Globus pallidus (tissue), 1 donor: ENCODE measurements at regions not wholly inside any gene's neighbourhood (a gene's known extent, or its start where the extent isn't known, plus 50 kb on each side); places are given as distances from the start of the nearest gene placed in this dataset.

Source experiments
- DNase-seq: peaks from one replicate; pipeline ENCODE4 v3.0.0-alpha.2; 2015; ENCODE audit warnings: low spot score

- no peak for DNase-seq
Observed at GRCh38 chr1:58380345-58380744, 166.2 kb downstream of the OMA1 start.

GRCh38 chr1:58367217-58367616, 179.3 kb downstream of the OMA1 start:
- no peak for DNase-seq

- no peak for DNase-seq
Observed at GRCh38 chr1:58365328-58365727, 181.2 kb downstream of the OMA1 start.

- no peak for DNase-seq
Observed at GRCh38 chr1:58363585-58363984, 182.9 kb downstream of the OMA1 start.

- DNase-seq, result no peak
Observed at GRCh38 chr1:58361134-58361533, 185.4 kb downstream of the OMA1 start.

GRCh38 chr1:58358346-58358745, 188.2 kb downstream of the OMA1 start:
- no peak for DNase-seq

- no peak for DNase-seq
Observed at GRCh38 chr1:58356402-58356801, 190.1 kb downstream of the OMA1 start.

- DNase-seq, result no peak
Observed at GRCh38 chr1:58353168-58353567, 193.4 kb downstream of the OMA1 start.

GRCh38 chr1:58352476-58353092, 193.9 kb downstream of the OMA1 start:
- DNase-seq, result no peak

- no peak for DNase-seq
Observed at GRCh38 chr1:58346036-58346355, 200.5 kb downstream of the OMA1 start.

GRCh38 chr1:58345215-58346035, 201.1 kb downstream of the OMA1 start:
- DNase-seq, result no peak

GRCh38 chr1:58340185-58340584, 206.3 kb downstream of the OMA1 start:
- DNase-seq, result no peak

- no peak for DNase-seq
Observed at GRCh38 chr1:58338081-58338480, 208.4 kb downstream of the OMA1 start.

- DNase-seq, result no peak
Observed at GRCh38 chr1:58333511-58333910, 213.0 kb downstream of the OMA1 start.

GRCh38 chr1:58331156-58331555, 215.4 kb downstream of the OMA1 start:
- DNase-seq, result no peak

- no peak for DNase-seq
Observed at GRCh38 chr1:58325866-58326265, 220.7 kb downstream of the OMA1 start.

- DNase-seq, result no peak
Observed at GRCh38 chr1:58324558-58324957, 222.0 kb downstream of the OMA1 start.

- no peak for DNase-seq
Observed at GRCh38 chr1:58318157-58319005, 228.1 kb downstream of the OMA1 start.

- no peak for DNase-seq
Observed at GRCh38 chr1:58317694-58318093, 228.8 kb downstream of the OMA1 start.

- no peak for DNase-seq
Observed at GRCh38 chr1:58317086-58317485, 229.4 kb downstream of the OMA1 start.

GRCh38 chr1:58316141-58316540, 230.4 kb downstream of the OMA1 start:
- DNase-seq, result no peak

- DNase-seq, result no peak
Observed at GRCh38 chr1:58312971-58313563, 233.5 kb downstream of the OMA1 start.

- DNase-seq, result no peak
Observed at GRCh38 chr1:58312461-58312860, 234.1 kb downstream of the OMA1 start.
